NT2/D1 (cell line): ENCODE measurements at regions not wholly inside any gene's neighbourhood (a gene's known extent, or its start where the extent isn't known, plus 50 kb on each side); places are given as distances from the start of the nearest gene placed in this dataset.

Experiments used
- SUZ12 ChIP-seq: IDR thresholded peaks from 2 replicates; pipeline ENCODE4 v1.6.1; 2011; ENCODE audit not compliant: insufficient read length, insufficient read depth; ENCODE audit errors: extremely low read depth
- YY1 ChIP-seq: IDR thresholded peaks from 2 replicates; pipeline ENCODE4 v1.6.1; 2011; ENCODE audit not compliant: insufficient read length, insufficient read depth
- ZNF274 ChIP-seq: IDR thresholded peaks from 2 replicates; pipeline ENCODE4 v1.6.1; 2011; ENCODE audit warnings: mild to moderate bottlenecking, low read depth, low read length

DNA sequence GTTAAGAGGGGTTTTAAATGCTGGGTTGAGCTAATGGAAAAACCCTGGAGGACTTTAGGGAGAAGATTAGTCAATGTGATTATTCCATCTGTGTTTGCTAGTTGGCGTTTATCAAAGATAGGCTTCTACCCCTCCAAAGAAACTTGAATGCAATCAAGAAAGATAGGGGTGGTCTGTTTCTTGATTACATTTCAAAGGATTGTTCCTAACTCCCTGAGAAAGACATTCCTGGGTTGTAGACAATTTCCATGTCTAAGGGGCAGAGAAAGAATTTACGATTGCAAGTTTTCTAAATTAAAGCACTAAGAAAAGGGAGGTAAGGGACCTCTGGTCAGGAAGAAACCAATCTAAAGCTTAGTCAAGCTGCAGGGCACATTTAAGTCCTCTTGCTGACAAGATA lies 2268.7 kb downstream of the LRRC4C start:
- no peak for TF ChIP-seq YY1
- TF ChIP-seq ZNF274 = no peak
- TF ChIP-seq SUZ12 = no peak
